PC-3 (cell line): ENCODE measurements at regions not wholly inside any gene's neighbourhood (a gene's known extent, or its start where the extent isn't known, plus 50 kb on each side); places are given as distances from the start of the nearest gene placed in this dataset.

Experiments used
- ATAC-seq: fragments of 200-7000 bp; cut with Tn5 transposase; 2 replicates; pipeline ENCODE4 v1.9.1; 2020; ENCODE audit warnings: mild to moderate bottlenecking, moderate library complexity
- BruUV-seq: library from RNA; stranded (reverse); fragments of 400-500 nt; replicated peaks from 2 replicates; lab custom pipeline; 2021; lab: Mats Ljungman, UMichigan
- CTCF ChIA-PET: fragments of 300-600 bp; sonication (Branson Sonifier 250); formaldehyde crosslinking; loops from one replicate; lab custom pipeline; 2022; ENCODE audit warnings: antibody characterized with exemption; lab: Charles Lee
- POLR2A ChIA-PET: fragments of 300-600 bp; sonication (Branson Sonifier 250); formaldehyde crosslinking; loops from one replicate; lab custom pipeline; 2022; ENCODE audit warnings: antibody characterized with exemption; ENCODE audit not compliant: unreplicated experiment; lab: Charles Lee
- DNase-seq: peaks from one replicate; pipeline ENCODE4 v3.0.0-alpha.2; 2015
- H2AFZ ChIP-seq: fragments of 300-600 bp; sonication (generic); 2 replicates; pipeline ENCODE4 v1.6.0; 2016; ENCODE audit warnings: antibody characterized with exemption, low read length
- H3F3A ChIP-seq: fragments of 300-600 bp; sonication (generic); one replicate; pipeline ENCODE4 v1.6.0; 2017; ENCODE audit warnings: antibody characterized with exemption, low read length, control low read depth, mild to moderate bottlenecking; ENCODE audit not compliant: unreplicated experiment
- H3K27ac ChIP-seq: fragments of 300-600 bp; sonication (generic); 2 replicates; pipeline ENCODE4 v1.5.1; 2016; ENCODE audit warnings: mild to moderate bottlenecking, low read length
- H3K27me3 ChIP-seq: fragments of 300-600 bp; sonication (generic); 2 replicates; pipeline ENCODE4 v1.6.1; 2016; ENCODE audit warnings: low read length, mixed read lengths
- H3K36me3 ChIP-seq: fragments of 300-600 bp; sonication (generic); 2 replicates; pipeline ENCODE4 v1.6.1; 2016; ENCODE audit warnings: low read depth, mixed run types, low read length, mixed read lengths
- H3K4me1 ChIP-seq: fragments of 300-600 bp; sonication (generic); 2 replicates; pipeline ENCODE4 v1.5.1; 2016; ENCODE audit warnings: low read length; ENCODE audit not compliant: insufficient read depth
- H3K4me2 ChIP-seq: fragments of 300-600 bp; sonication (generic); 2 replicates; pipeline ENCODE4 v1.6.0; 2016; ENCODE audit warnings: low read length
- H3K4me3 ChIP-seq: fragments of 300-600 bp; sonication (generic); 2 replicates; pipeline ENCODE4 v1.5.1; 2016; ENCODE audit warnings: mild to moderate bottlenecking, low read length, mixed read lengths
- H3K79me2 ChIP-seq: fragments of 300-600 bp; sonication (generic); 2 replicates; pipeline ENCODE4 v1.6.1; 2017; ENCODE audit warnings: low read length, mixed read lengths
- H3K9ac ChIP-seq: fragments of 300-600 bp; sonication (generic); 2 replicates; pipeline ENCODE4 v1.6.0; 2016; ENCODE audit warnings: mild to moderate bottlenecking, low read length
- H3K9me2 ChIP-seq: fragments of 300-600 bp; sonication (generic); replicated peaks from 2 replicates; pipeline ENCODE4 v1.6.1; 2016; ENCODE audit warnings: mixed run types, low read length, mixed read lengths
- H3K9me3 ChIP-seq: fragments of 300-600 bp; sonication (generic); 2 replicates; pipeline ENCODE4 v1.6.1; 2016; ENCODE audit warnings: low read length, mixed read lengths
- H4K20me1 ChIP-seq: fragments of 300-600 bp; sonication (generic); 2 replicates; pipeline ENCODE4 v1.6.1; 2016; ENCODE audit warnings: low read length, mixed read lengths
- CTCF ChIP-seq: fragments of 300-600 bp; sonication (generic); conservative IDR thresholded peaks from 2 replicates; pipeline ENCODE4 v1.5.1; 2017; ENCODE audit warnings: antibody characterized with exemption, low read depth, mild to moderate bottlenecking, low read length
- EZH2 ChIP-seq: fragments of 300-600 bp; sonication (generic); IDR thresholded peaks from one replicate; pipeline ENCODE4 v1.6.1; 2017; ENCODE audit warnings: antibody characterized with exemption, mild to moderate bottlenecking, low read length; ENCODE audit not compliant: unreplicated experiment
- EZH2phosphoT487 ChIP-seq: fragments of 300-600 bp; sonication (generic); IDR thresholded peaks from 2 replicates; pipeline ENCODE4 v1.6.1; 2018; ENCODE audit warnings: mild to moderate bottlenecking, antibody characterized with exemption, low read length, borderline replicate concordance
- intact Hi-C: fragments of 100-400 bp; cut with micrococcal nuclease; formaldehyde crosslinking; loops from 2 replicates; pipeline ENCODE4 v1.9.0; 2023

GRCh38 chr14:81946375-81946774, 412.7 kb upstream of the SEL1L start:
- CTCF ChIA-PET = no interaction called here
- H4K20me1 ChIP-seq = no peaks in the 10 kb centered on the region
- H3K9me2 ChIP-seq = no peaks in the 10 kb centered on the region
- H3K4me3 ChIP-seq = no peak overlapping the region
- no peak overlapping the region for H3K9ac ChIP-seq
- ATAC-seq (no peak), DNase-seq (no peak)
- no peak overlapping the region for H3K4me2 ChIP-seq
- TF ChIP-seq EZH2 (no peak), EZH2phosphoT487 (no peak), CTCF (no peak)
- POLR2A ChIA-PET = no interaction called here
- H3F3A ChIP-seq = no peaks in the 10 kb centered on the region
- no peaks in the 10 kb centered on the region for H3K4me1 ChIP-seq
- no peaks in the 10 kb centered on the region for H3K27me3 ChIP-seq
- no peak overlapping the region for H3K27ac ChIP-seq
- H3K9me3 ChIP-seq = peaks cover 21% of the 10 kb centered on the region; the same call in 1 of the 2 replicates
- H3K79me2 ChIP-seq = no peaks in the 10 kb centered on the region
- no TSS peak for BruUV-seq
- H2AFZ ChIP-seq = no peak overlapping the region
- H3K36me3 ChIP-seq = no peaks in the 10 kb centered on the region
- intact Hi-C loops = no loop called here

- H3K4me1 ChIP-seq = no peaks in the 10 kb centered on the region
- no peak overlapping the region for H3K4me3 ChIP-seq
- H3K4me2 ChIP-seq = no peak overlapping the region
- H3K9me2 ChIP-seq = no peaks in the 10 kb centered on the region
- ATAC-seq = no peak
- H3F3A ChIP-seq = no peaks in the 10 kb centered on the region
- TF ChIP-seq EZH2 (no peak), EZH2phosphoT487 (no peak), CTCF (no peak)
- intact Hi-C loops = no loop called here
- ChIA-PET POLR2A (no interaction called here), CTCF (no interaction called here)
- no peak overlapping the region for H3K9ac ChIP-seq
- H2AFZ ChIP-seq = no peak overlapping the region
- H3K9me3 ChIP-seq = peaks cover 16% of the 10 kb centered on the region; the same call in 1 of the 2 replicates
- no peaks in the 10 kb centered on the region for H3K79me2 ChIP-seq
- no TSS peak for BruUV-seq
- DNase-seq = no peak
- no peaks in the 10 kb centered on the region for H3K36me3 ChIP-seq
- H3K27ac ChIP-seq = no peak overlapping the region
- H3K27me3 ChIP-seq = no peaks in the 10 kb centered on the region
- H4K20me1 ChIP-seq = no peaks in the 10 kb centered on the region
These were observed 413.5 kb upstream of the SEL1L start for GRCh38 chr14:81946834-81947798.

GRCh38 chr14:81952917-81953316, 419.3 kb upstream of the SEL1L start:
- DNase-seq (no peak), ATAC-seq (no peak)
- Histone ChIP-seq H3K9me2 (no peaks in the 10 kb centered on the region), H4K20me1 (no peaks in the 10 kb centered on the region), H2AFZ (no peak overlapping the region), H3K9me3 (peaks cover 21% of the 10 kb centered on the region), H3K9ac (no peak overlapping the region), H3K36me3 (no peaks in the 10 kb centered on the region), H3F3A (no peaks in the 10 kb centered on the region), H3K4me1 (no peaks in the 10 kb centered on the region), H3K27me3 (no peaks in the 10 kb centered on the region), H3K27ac (no peak overlapping the region), H3K4me3 (no peak overlapping the region), H3K79me2 (no peaks in the 10 kb centered on the region), H3K4me2 (no peak overlapping the region)
- CTCF ChIA-PET = no interaction called here
- intact Hi-C loops = no loop called here
- POLR2A ChIA-PET = no interaction called here
- no peak for TF ChIP-seq EZH2
- no TSS peak for BruUV-seq
